ENCODE measurements at regions not wholly inside any gene's neighbourhood (a gene's known extent, or its start where the extent isn't known, plus 50 kb on each side); places are given as distances from the start of the nearest gene placed in this dataset.

DNA sequence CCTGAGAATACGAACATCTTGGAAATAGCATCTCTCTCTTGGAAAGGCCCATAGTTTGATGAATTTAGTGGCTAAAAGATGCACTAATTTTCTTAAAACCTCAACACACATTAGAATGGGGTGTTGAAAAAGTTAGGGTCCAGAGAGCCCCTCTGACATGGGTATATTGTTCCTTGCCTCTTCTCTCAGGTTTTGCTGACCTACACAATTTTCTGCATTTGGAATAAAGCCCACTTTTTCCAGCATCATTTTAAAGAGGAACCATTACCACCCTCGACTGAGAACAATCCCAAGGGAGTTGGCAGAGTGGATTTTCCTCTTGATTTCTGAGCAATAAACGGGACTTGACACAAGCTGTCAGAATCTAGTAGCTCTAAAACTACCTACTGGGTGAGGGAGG, 156.1 kb downstream of the PMP22 start:
- Histone ChIP-seq H3K23me2 (ENCODE audit: low read depth, low read length) (no peaks in the 10 kb centered on the region; the same call in 1 of the 2 replicates), H3K4ac (replicated peaks; ENCODE audit: insufficient read length, low read depth, low read length) (no peak overlapping the region), H3K4me3 (ENCODE audit: extremely low read depth in 1 of 4, insufficient read depth in 2 of 4, low read depth in 3 of 4, low read length in 4 of 4) (no peak overlapping the region), H3K18ac (ENCODE audit: extremely low read depth, low read length) (no peak overlapping the region), H4K91ac (replicated peaks; ENCODE audit: insufficient read length, low read length) (no peak overlapping the region), H2BK12ac (ENCODE audit: low read depth, low read length) (no peak overlapping the region), H3K36me3 (ENCODE audit: control insufficient read depth in 2 of 4, insufficient read depth in 4 of 4, low read length in 3 of 4) (no peaks in the 10 kb centered on the region), H3K27ac (ENCODE audit: low read depth, low read length) (no peak overlapping the region), H3K4me1 (replicated peaks in 1 of 4; ENCODE audit: control insufficient read depth in 3 of 4, insufficient read depth in 4 of 4, low read length in 3 of 4) (peaks cover 0 to 6% (median 3%) of the 10 kb centered on the region in 4 experiments; a peak in 3 of 7 replicates), H2BK15ac (ENCODE audit: low read length) (no peak overlapping the region), H3K4me2 (ENCODE audit: insufficient read depth in 1 of 2, low read depth in 2 of 2, low read length in 2 of 2) (no peak overlapping the region), H2AK5ac (ENCODE audit: low read depth, low read length) (no peak overlapping the region), H2AFZ (ENCODE audit: low read length) (no peak overlapping the region), H3K9me3 (ENCODE audit: insufficient read depth in 2 of 2, low read depth in 1 of 2, low read length in 1 of 2) (no peaks in the 10 kb centered on the region), H2BK20ac (ENCODE audit: low read length) (no peak overlapping the region), H4K5ac (ENCODE audit: insufficient read length, low read depth, low read length) (no peak overlapping the region), H3K79me2 (ENCODE audit: control insufficient read depth in 1 of 2, insufficient read depth in 2 of 2, low read length in 2 of 2) (no peaks in the 10 kb centered on the region), H3K79me1 (ENCODE audit: low read depth, low read length) (no peaks in the 10 kb centered on the region), H3K9ac (replicated peaks in 1 of 4; ENCODE audit: extremely low read depth in 1 of 4, low read depth in 3 of 4, low read length in 3 of 4) (no peak overlapping the region), H3K56ac (replicated peaks; ENCODE audit: insufficient read length, low read depth, low read length) (no peak overlapping the region), H3K23ac (ENCODE audit: insufficient read length) (no peak overlapping the region), H4K20me1 (replicated peaks in 1 of 2; ENCODE audit: control insufficient read depth in 1 of 2, insufficient read depth in 2 of 2, low read length in 2 of 2) (no peaks in the 10 kb centered on the region), H3K27me3 (replicated peaks in 1 of 4; ENCODE audit: control insufficient read depth in 3 of 4, extremely low read depth in 1 of 4, insufficient read depth in 3 of 4, low read length in 3 of 4) (no peaks in the 10 kb centered on the region), H2BK5ac (ENCODE audit: low read depth, low read length) (no peak overlapping the region), H2BK120ac (replicated peaks; ENCODE audit: low read depth, low read length) (no peak overlapping the region), H4K8ac (ENCODE audit: extremely low read depth, insufficient read depth, low read length) (no peak overlapping the region), H3K14ac (ENCODE audit: insufficient read length) (no peak overlapping the region)
- POLR2A ChIA-PET (ENCODE audit: partially characterized antibody): no interaction called here
- CTCF ChIA-PET (ENCODE audit: partially characterized antibody): interaction anchor here (0.7 kb wide), 1 partner anchor 224 kb away, joined by 3 read pairs; no protein-coding TSS in a partner anchor
- WGBS, 2 experiments (ENCODE audit: extremely low coverage in 1 of 2, insufficient coverage in 1 of 2, insufficient read length in 1 of 2, insufficient replicate concordance in 2 of 2, low coverage in 1 of 2, low lambda C conversion rate in 2 of 2, missing lambda C conversion rate in 1 of 2): 90% methylated on average over 3 of the region's 3 CpGs; no CpG with 5 or more reads in 1 of the 2 experiments
- DNase-seq (ENCODE audit: low read depth in 1 of 2, low spot score in 2 of 2) (no peak), FAIRE-seq (no peak)
- TF ChIP-seq TCF12 (IDR thresholded peaks at IDR 0.05; ENCODE audit: low read depth, low read length) (no peak), HDAC6 (IDR thresholded peaks at IDR 0.05; ENCODE audit: low read depth, low read length) (no peak), SIX5 (IDR thresholded peaks at IDR 0.05; ENCODE audit: low read depth, low read length) (no peak), TEAD4 (IDR thresholded peaks at IDR 0.05; ENCODE audit: low read depth, low read length) (no peak), TAF1 (IDR thresholded peaks at IDR 0.05; ENCODE audit: low read depth, low read length) (no peak), CHD1 (IDR thresholded peaks at IDR 0.05; ENCODE audit: low read depth, low read length) (no peak), SIN3A (conservative IDR thresholded peaks at IDR 0.05 in 1 of 2, IDR thresholded peaks at IDR 0.05 in 1 of 2; ENCODE audit: low read depth in 1 of 2, low read length in 2 of 2) (no peak), NRF1 (IDR thresholded peaks at IDR 0.05; ENCODE audit: low read depth, low read length) (no peak), SP1 (IDR thresholded peaks at IDR 0.05; ENCODE audit: low read depth, low read length) (no peak), SP4 (IDR thresholded peaks at IDR 0.05; ENCODE audit: low read length) (no peak), SRF (IDR thresholded peaks at IDR 0.05; ENCODE audit: low read depth, low read length) (no peak), JUN (IDR thresholded peaks at IDR 0.05; ENCODE audit: low read depth, low read length) (no peak), KDM1A (IDR thresholded peaks at IDR 0.05; ENCODE audit: borderline replicate concordance, low read length) (no peak)
- TF ChIP-seq, protein P1, sequence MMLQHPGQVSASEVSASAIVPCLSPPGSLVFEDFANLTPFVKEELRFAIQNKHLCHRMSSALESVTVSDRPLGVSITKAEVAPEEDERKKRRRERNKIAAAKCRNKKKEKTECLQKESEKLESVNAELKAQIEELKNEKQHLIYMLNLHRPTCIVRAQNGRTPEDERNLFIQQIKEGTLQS (IDR thresholded peaks at IDR 0.05; ENCODE audit: insufficient read depth, low read depth, low read length): no peak
- TF ChIP-seq, protein P2, sequence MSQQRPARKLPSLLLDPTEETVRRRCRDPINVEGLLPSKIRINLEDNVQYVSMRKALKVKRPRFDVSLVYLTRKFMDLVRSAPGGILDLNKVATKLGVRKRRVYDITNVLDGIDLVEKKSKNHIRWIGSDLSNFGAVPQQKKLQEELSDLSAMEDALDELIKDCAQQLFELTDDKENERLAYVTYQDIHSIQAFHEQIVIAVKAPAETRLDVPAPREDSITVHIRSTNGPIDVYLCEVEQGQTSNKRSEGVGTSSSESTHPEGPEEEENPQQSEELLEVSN (IDR thresholded peaks at IDR 0.05): no peak

Data from H1 (cell line).